ENCODE measurements at regions not wholly inside any gene's neighbourhood (a gene's known extent, or its start where the extent isn't known, plus 50 kb on each side); places are given as distances from the start of the nearest gene placed in this dataset.

DNA sequence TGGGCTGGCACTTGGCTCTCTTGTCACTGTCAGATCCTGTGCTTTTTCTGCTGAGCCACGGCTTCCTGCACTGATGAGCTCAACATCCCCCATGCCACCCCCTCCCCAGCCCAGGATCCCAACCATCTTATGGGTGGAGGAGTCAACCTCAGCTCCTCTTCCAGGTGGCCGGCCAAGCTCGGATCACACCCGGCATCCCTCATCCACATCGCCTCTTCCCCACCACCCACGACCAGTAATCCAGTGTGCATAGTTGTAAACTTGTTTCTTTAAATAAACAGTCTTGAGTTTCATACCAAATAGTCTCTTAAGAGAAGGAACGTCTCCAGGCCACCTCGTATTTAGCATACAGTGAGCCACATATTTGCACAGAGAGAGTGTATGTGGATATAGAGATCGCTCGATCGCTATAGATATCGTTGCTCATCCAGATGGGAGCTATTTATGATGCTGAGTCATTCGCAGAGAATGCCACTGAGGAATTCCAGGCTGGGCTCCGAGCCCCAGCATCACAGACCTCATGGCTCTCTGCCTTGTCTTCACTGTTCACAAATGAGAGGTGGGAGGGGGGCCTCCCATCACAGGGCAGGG, 61.8 kb upstream of the CPLX2 start:
- H3K4me3 ChIP-seq (ENCODE audit: low read depth in 1 of 2, low read length in 2 of 2): no peak overlapping the region
- H3K4me1 ChIP-seq (ENCODE audit: control insufficient read depth in 1 of 2, insufficient read depth in 2 of 2, low read length in 2 of 2): no peaks in the 10 kb centered on the region
- no peak overlapping the region for H3K27ac ChIP-seq (ENCODE audit: low read length)
- H3K36me3 ChIP-seq (ENCODE audit: control insufficient read depth in 1 of 2, insufficient read depth in 2 of 2, low read length in 2 of 2): no peaks in the 10 kb centered on the region
- no peaks in the 10 kb centered on the region for H3K27me3 ChIP-seq (ENCODE audit: low read depth, low read length)
- H3K9me3 ChIP-seq (ENCODE audit: control insufficient read depth in 1 of 2, low read length in 2 of 2): no peaks in the 10 kb centered on the region

GRCh38 chr5:175810457-175810856, 60.9 kb upstream of the CPLX2 start:
- no peak overlapping the region for H3K27ac ChIP-seq (ENCODE audit: low read length)
- H3K4me1 ChIP-seq (ENCODE audit: control insufficient read depth in 1 of 2, insufficient read depth in 2 of 2, low read length in 2 of 2): no peaks in the 10 kb centered on the region
- H3K27me3 ChIP-seq (ENCODE audit: low read depth, low read length): no peaks in the 10 kb centered on the region
- H3K4me3 ChIP-seq (ENCODE audit: low read depth in 1 of 2, low read length in 2 of 2): no peak overlapping the region
- H3K9me3 ChIP-seq (ENCODE audit: control insufficient read depth in 1 of 2, low read length in 2 of 2): no peaks in the 10 kb centered on the region
- no peaks in the 10 kb centered on the region for H3K36me3 ChIP-seq (ENCODE audit: control insufficient read depth in 1 of 2, insufficient read depth in 2 of 2, low read length in 2 of 2)

- H3K9me3 ChIP-seq (ENCODE audit: control insufficient read depth in 1 of 2, low read length in 2 of 2): no peaks in the 10 kb centered on the region
- no peaks in the 10 kb centered on the region for H3K4me1 ChIP-seq (ENCODE audit: control insufficient read depth in 1 of 2, insufficient read depth in 2 of 2, low read length in 2 of 2)
- no peak overlapping the region for H3K4me3 ChIP-seq (ENCODE audit: low read depth in 1 of 2, low read length in 2 of 2)
- no peak overlapping the region for H3K27ac ChIP-seq (ENCODE audit: low read length)
- no peaks in the 10 kb centered on the region for H3K27me3 ChIP-seq (ENCODE audit: low read depth, low read length)
- no peaks in the 10 kb centered on the region for H3K36me3 ChIP-seq (ENCODE audit: control insufficient read depth in 1 of 2, insufficient read depth in 2 of 2, low read length in 2 of 2)
Measured at GRCh38 chr5:175811589-175811988, 59.8 kb upstream of the CPLX2 start.

DNA sequence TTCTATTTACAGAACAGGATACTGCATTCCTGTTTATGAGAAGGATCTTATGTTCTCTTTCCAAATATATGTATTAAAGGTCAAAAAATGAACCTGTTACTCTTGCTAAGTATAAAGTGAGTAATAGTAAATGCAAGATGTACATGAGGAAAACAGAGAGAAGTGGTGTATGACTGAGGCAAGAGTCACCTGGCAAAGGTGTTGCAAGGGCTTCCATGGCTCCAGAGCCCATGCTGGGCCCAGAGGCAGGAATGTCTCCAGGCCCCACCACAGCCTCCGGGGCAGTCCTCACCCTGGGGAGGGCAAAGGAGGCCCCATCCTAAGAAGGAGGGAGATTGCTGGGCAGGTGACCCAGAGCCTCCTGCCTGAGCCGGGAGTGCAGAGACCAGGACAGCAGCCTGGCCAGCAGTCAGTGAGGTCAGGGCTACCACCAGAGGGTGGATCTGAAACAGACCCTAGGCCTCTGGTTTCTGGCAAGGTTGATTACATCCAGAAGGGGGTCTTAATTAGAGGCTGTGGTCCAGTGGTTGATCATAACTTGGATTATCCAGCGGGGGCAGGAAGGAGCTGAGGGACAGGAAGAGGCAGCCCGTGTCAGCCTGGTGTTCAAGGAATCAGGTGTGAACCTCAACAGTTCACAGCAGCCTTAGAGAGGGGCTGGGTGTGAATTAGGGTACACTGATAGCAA, 57.3 kb upstream of the CPLX2 start:
- Histone ChIP-seq H3K36me3 (ENCODE audit: control insufficient read depth in 1 of 2, insufficient read depth in 2 of 2, low read length in 2 of 2) (no peaks in the 10 kb centered on the region), H3K27me3 (ENCODE audit: low read depth, low read length) (no peaks in the 10 kb centered on the region), H3K4me3 (ENCODE audit: low read depth in 1 of 2, low read length in 2 of 2) (no peak overlapping the region), H3K4me1 (ENCODE audit: control insufficient read depth in 1 of 2, insufficient read depth in 2 of 2, low read length in 2 of 2) (no peaks in the 10 kb centered on the region), H3K27ac (ENCODE audit: low read length) (no peak overlapping the region), H3K9me3 (ENCODE audit: control insufficient read depth in 1 of 2, low read length in 2 of 2) (no peaks in the 10 kb centered on the region)

DNA sequence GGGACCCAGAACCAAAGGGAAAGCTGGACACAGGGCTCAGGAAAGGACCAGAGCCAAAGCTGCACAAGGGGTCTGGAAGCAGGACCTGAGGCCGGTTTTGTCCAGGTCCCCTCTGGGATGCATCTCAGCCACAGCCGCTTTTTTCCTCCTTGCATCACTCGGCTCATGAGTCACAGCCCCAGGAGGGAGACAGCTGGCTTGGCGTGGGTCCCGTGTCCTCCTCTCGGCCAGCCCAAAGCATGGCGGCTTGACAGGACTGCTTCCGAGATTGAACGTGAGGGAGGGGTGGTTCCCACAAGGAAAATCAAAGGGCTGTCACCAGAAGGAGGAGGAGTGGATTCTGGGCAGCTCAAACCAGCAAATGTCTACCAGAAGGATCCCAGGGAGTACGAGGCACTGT, 56.7 kb upstream of the CPLX2 start:
- H3K27ac ChIP-seq (ENCODE audit: low read length): no peak overlapping the region
- H3K9me3 ChIP-seq (ENCODE audit: control insufficient read depth in 1 of 2, low read length in 2 of 2): no peaks in the 10 kb centered on the region
- no peaks in the 10 kb centered on the region for H3K4me1 ChIP-seq (ENCODE audit: control insufficient read depth in 1 of 2, insufficient read depth in 2 of 2, low read length in 2 of 2)
- no peaks in the 10 kb centered on the region for H3K36me3 ChIP-seq (ENCODE audit: control insufficient read depth in 1 of 2, insufficient read depth in 2 of 2, low read length in 2 of 2)
- H3K4me3 ChIP-seq (ENCODE audit: low read depth in 1 of 2, low read length in 2 of 2): no peak overlapping the region
- H3K27me3 ChIP-seq (ENCODE audit: low read depth, low read length): no peaks in the 10 kb centered on the region

GRCh38 chr5:175815126-175815913, 56.1 kb upstream of the CPLX2 start:
- H3K27ac ChIP-seq (ENCODE audit: low read length): no peak overlapping the region
- no peaks in the 10 kb centered on the region for H3K27me3 ChIP-seq (ENCODE audit: low read depth, low read length)
- no peak overlapping the region for H3K4me3 ChIP-seq (ENCODE audit: low read depth in 1 of 2, low read length in 2 of 2)
- no peaks in the 10 kb centered on the region for H3K4me1 ChIP-seq (ENCODE audit: control insufficient read depth in 1 of 2, insufficient read depth in 2 of 2, low read length in 2 of 2)
- no peaks in the 10 kb centered on the region for H3K9me3 ChIP-seq (ENCODE audit: control insufficient read depth in 1 of 2, low read length in 2 of 2)
- no peaks in the 10 kb centered on the region for H3K36me3 ChIP-seq (ENCODE audit: control insufficient read depth in 1 of 2, insufficient read depth in 2 of 2, low read length in 2 of 2)

DNA sequence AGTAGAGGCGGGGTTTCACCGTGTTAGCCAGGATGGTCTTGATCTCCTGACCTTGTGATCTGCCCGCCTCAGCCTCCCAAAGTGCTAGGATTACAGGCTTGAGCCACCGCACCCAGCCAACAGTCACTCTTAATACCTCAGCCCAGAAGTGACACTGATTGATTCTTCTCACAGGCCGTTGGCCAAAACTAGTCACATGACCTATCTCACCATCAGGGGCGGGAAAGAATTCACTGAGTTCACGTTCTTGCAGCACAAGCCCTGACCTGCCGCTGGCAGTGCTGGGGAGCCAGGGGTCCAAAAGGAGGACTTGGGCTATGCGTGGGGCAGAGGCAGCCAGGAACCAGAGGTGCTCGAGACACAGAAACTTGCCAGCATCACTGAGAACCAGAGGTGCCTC, 55.0 kb upstream of the CPLX2 start:
- Histone ChIP-seq H3K4me1 (ENCODE audit: control insufficient read depth in 1 of 2, insufficient read depth in 2 of 2, low read length in 2 of 2) (no peaks in the 10 kb centered on the region), H3K9me3 (ENCODE audit: control insufficient read depth in 1 of 2, low read length in 2 of 2) (no peaks in the 10 kb centered on the region), H3K36me3 (ENCODE audit: control insufficient read depth in 1 of 2, insufficient read depth in 2 of 2, low read length in 2 of 2) (no peaks in the 10 kb centered on the region), H3K4me3 (ENCODE audit: low read depth in 1 of 2, low read length in 2 of 2) (no peak overlapping the region), H3K27me3 (ENCODE audit: low read depth, low read length) (no peaks in the 10 kb centered on the region), H3K27ac (ENCODE audit: low read length) (no peak overlapping the region)

DNA sequence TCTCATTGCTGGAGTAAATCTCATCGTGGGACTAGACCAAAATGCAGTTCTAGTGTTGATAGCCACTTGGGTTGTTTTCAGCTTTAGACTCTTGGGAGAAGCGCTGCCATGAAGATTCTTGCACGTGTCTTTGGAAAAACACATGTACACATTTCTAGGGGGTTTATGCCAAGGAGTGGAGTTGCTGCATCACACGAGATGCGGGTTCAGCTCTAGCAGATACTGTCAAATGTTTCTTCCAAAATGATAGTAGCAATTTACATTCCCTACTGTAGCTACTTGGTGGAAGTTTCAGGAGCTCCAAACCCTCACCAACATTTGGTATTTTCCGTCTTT, 52.3 kb upstream of the CPLX2 start:
- H3K27me3 ChIP-seq (ENCODE audit: low read depth, low read length): no peaks in the 10 kb centered on the region
- H3K4me3 ChIP-seq (ENCODE audit: low read depth in 1 of 2, low read length in 2 of 2): no peak overlapping the region
- no peaks in the 10 kb centered on the region for H3K9me3 ChIP-seq (ENCODE audit: control insufficient read depth in 1 of 2, low read length in 2 of 2)
- H3K36me3 ChIP-seq (ENCODE audit: control insufficient read depth in 1 of 2, insufficient read depth in 2 of 2, low read length in 2 of 2): no peaks in the 10 kb centered on the region
- no peak overlapping the region for H3K27ac ChIP-seq (ENCODE audit: low read length)
- H3K4me1 ChIP-seq (ENCODE audit: control insufficient read depth in 1 of 2, insufficient read depth in 2 of 2, low read length in 2 of 2): no peaks in the 10 kb centered on the region

DNA sequence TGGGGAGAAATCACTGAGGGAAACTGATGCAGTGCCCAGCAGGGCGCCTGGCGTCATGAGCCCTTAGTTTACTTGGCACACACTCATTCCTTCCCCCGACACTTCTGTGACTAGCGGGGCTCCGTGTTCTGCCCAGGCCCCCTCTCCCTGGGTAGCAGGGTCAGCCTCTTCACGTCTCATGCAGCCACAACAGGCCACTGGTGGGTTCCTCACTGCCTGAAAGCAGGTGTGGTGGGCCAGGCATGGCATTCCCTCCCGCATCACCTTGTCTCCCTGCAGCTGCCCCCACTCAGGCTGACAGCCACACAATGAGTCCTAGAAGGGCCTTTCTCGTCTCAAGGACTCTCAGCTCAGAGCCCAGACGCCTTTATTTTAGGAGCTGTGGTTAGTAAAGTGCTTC, 51.1 kb upstream of the CPLX2 start:
- Histone ChIP-seq H3K9me3 (ENCODE audit: control insufficient read depth in 1 of 2, low read length in 2 of 2) (no peaks in the 10 kb centered on the region), H3K36me3 (ENCODE audit: control insufficient read depth in 1 of 2, insufficient read depth in 2 of 2, low read length in 2 of 2) (no peaks in the 10 kb centered on the region), H3K27ac (ENCODE audit: low read length) (no peak overlapping the region), H3K27me3 (ENCODE audit: low read depth, low read length) (no peaks in the 10 kb centered on the region), H3K4me1 (ENCODE audit: control insufficient read depth in 1 of 2, insufficient read depth in 2 of 2, low read length in 2 of 2) (no peaks in the 10 kb centered on the region), H3K4me3 (ENCODE audit: low read depth in 1 of 2, low read length in 2 of 2) (no peak overlapping the region)
